HEK293 (cell line): ENCODE measurements at regions not wholly inside any gene's neighbourhood (a gene's known extent, or its start where the extent isn't known, plus 50 kb on each side); places are given as distances from the start of the nearest gene placed in this dataset.

Experiments used
- CTCF ChIA-PET: fragments of 350-600 bp; formaldehyde crosslinking; extraction: SDS; loops from one replicate; lab custom pipeline; 2021; ENCODE audit warnings: antibody characterized with exemption; lab: Yijun Ruan, JAX
- POLR2A ChIA-PET: fragments of 300-600 bp; formaldehyde crosslinking; extraction: SDS; loops from one replicate; lab custom pipeline; 2020; ENCODE audit warnings: antibody characterized with exemption, inconsistent platforms; lab: Yijun Ruan, JAX
- H3K27ac ChIP-seq: fragments of 200-500 bp; sonication (Bioruptor generic); 2 replicates; pipeline ENCODE4 v1.5.1; 2014; ENCODE audit warnings: low read depth, low read length, control low read depth, inconsistent platforms; ENCODE audit errors: extremely low read depth
- H3K36me3 ChIP-seq, 2 experiments: fragments of 200-500 bp in 1 of 2; sonication (Bioruptor generic) in 1 of 2; 1 replicate in 1 of 2; 2 replicates in 1 of 2; pipeline ENCODE4 v1.5.1; 2014 to 2017; ENCODE audit warnings: inconsistent platforms in 2 of 2, low read length in 2 of 2; ENCODE audit not compliant: control insufficient read depth in 2 of 2, insufficient read depth in 1 of 2
- H3K4me1 ChIP-seq: fragments of 200-500 bp; sonication (Bioruptor generic); 2 replicates; pipeline ENCODE4 v1.5.1; 2014; ENCODE audit warnings: mild to moderate bottlenecking, low read length, inconsistent platforms; ENCODE audit not compliant: control insufficient read depth, insufficient read depth
- H3K4me3 ChIP-seq: 2 replicates; pipeline ENCODE4 v1.5.1; 2011; ENCODE audit warnings: low read depth, mild to moderate bottlenecking, control low read depth, low read length, moderate library complexity
- H3K9me3 ChIP-seq: fragments of 200-500 bp; sonication (Bioruptor generic); 2 replicates; pipeline ENCODE4 v1.5.1; 2014; ENCODE audit warnings: low read depth, low read length, inconsistent platforms; ENCODE audit not compliant: control insufficient read depth, insufficient read depth
- MYNN ChIP-seq: fragments of 450-650 bp; formaldehyde crosslinking; IDR thresholded peaks from 2 replicates; pipeline ENCODE4 v1.5.1; 2016; ENCODE audit warnings: missing biosample characterization, missing genetic modification characterization, borderline replicate concordance
- PRDM4 ChIP-seq: fragments of 450-650 bp; formaldehyde crosslinking; IDR thresholded peaks from 2 replicates; pipeline ENCODE4 v1.5.1; 2017; ENCODE audit warnings: missing biosample characterization, missing genetic modification characterization
- SCRT2 ChIP-seq: fragments of 450-650 bp; formaldehyde crosslinking; IDR thresholded peaks from 2 replicates; pipeline ENCODE4 v1.5.1; 2016; ENCODE audit warnings: missing biosample characterization, missing genetic modification characterization
- SP2 ChIP-seq: fragments of 450-650 bp; formaldehyde crosslinking; IDR thresholded peaks from 2 replicates; pipeline ENCODE4 v1.5.1; 2016; ENCODE audit warnings: missing biosample characterization, missing genetic modification characterization
- SP7 ChIP-seq: fragments of 450-650 bp; formaldehyde crosslinking; IDR thresholded peaks from 2 replicates; pipeline ENCODE4 v1.5.1; 2016; ENCODE audit warnings: missing biosample characterization, missing genetic modification characterization
- WT1 ChIP-seq: fragments of 450-650 bp; formaldehyde crosslinking; IDR thresholded peaks from 2 replicates; pipeline ENCODE4 v1.5.1; 2016; ENCODE audit warnings: missing biosample characterization, missing genetic modification characterization
- ZNF140 ChIP-seq: fragments of 450-650 bp; formaldehyde crosslinking; IDR thresholded peaks from 2 replicates; pipeline ENCODE4 v1.5.1; 2016; ENCODE audit warnings: missing biosample characterization, missing genetic modification characterization
- ZNF146 ChIP-seq: fragments of 450-650 bp; formaldehyde crosslinking; IDR thresholded peaks from 2 replicates; pipeline ENCODE4 v1.5.1; 2016; ENCODE audit warnings: missing biosample characterization, missing genetic modification characterization
- ZNF157 ChIP-seq: fragments of 450-650 bp; formaldehyde crosslinking; IDR thresholded peaks from 2 replicates; pipeline ENCODE4 v1.5.1; 2016; ENCODE audit warnings: missing biosample characterization, missing genetic modification characterization
- ZNF19 ChIP-seq: fragments of 450-650 bp; formaldehyde crosslinking; IDR thresholded peaks from 2 replicates; pipeline ENCODE4; 2016; ENCODE audit warnings: missing biosample characterization, missing genetic modification characterization, low read depth
- ZNF24 ChIP-seq: fragments of 450-650 bp; formaldehyde crosslinking; IDR thresholded peaks from 2 replicates; pipeline ENCODE4 v1.5.1; 2016; ENCODE audit warnings: missing biosample characterization, missing genetic modification characterization
- ZNF274 ChIP-seq, 2 experiments: fragments of 200-500 bp in 1 of 2; fragments of 450-650 bp in 1 of 2; sonication (Bioruptor generic) in 1 of 2; formaldehyde crosslinking in 1 of 2; IDR thresholded peaks; 2 replicates each; pipeline versions ENCODE4 v1.5.1 to v1.6.1; 2014 to 2016; ENCODE audit warnings: borderline replicate concordance in 1 of 2, inconsistent platforms in 1 of 2, low read length in 1 of 2, missing biosample characterization in 1 of 2, missing genetic modification characterization in 1 of 2
- ZNF292 ChIP-seq: fragments of 450-650 bp; formaldehyde crosslinking; IDR thresholded peaks from 2 replicates; pipeline ENCODE4 v1.5.1; 2016; ENCODE audit warnings: low read depth, missing biosample characterization, missing genetic modification characterization, borderline replicate concordance
- ZNF350 ChIP-seq: fragments of 450-650 bp; formaldehyde crosslinking; IDR thresholded peaks from 2 replicates; pipeline ENCODE4 v1.5.0; 2017; ENCODE audit warnings: missing biosample characterization, mild to moderate bottlenecking, missing genetic modification characterization
- ZNF398 ChIP-seq: fragments of 450-650 bp; formaldehyde crosslinking; IDR thresholded peaks from 2 replicates; pipeline ENCODE4 v1.5.1; 2017; ENCODE audit warnings: missing biosample characterization, missing genetic modification characterization
- ZNF510 ChIP-seq: fragments of 450-650 bp; formaldehyde crosslinking; IDR thresholded peaks from 2 replicates; pipeline ENCODE4 v1.5.1; 2018; ENCODE audit warnings: mild to moderate bottlenecking, missing genetic modification characterization, missing biosample characterization; ENCODE audit not compliant: insufficient replicate concordance
- ZNF514 ChIP-seq: fragments of 450-650 bp; formaldehyde crosslinking; IDR thresholded peaks from 2 replicates; pipeline ENCODE4 v1.5.1; 2016; ENCODE audit warnings: missing biosample characterization, missing genetic modification characterization
- ZNF549 ChIP-seq: fragments of 450-650 bp; IDR thresholded peaks from 2 replicates; pipeline ENCODE4 v1.5.1; 2018; ENCODE audit warnings: missing biosample characterization, missing genetic modification characterization, mild to moderate bottlenecking, inconsistent platforms, moderate library complexity
- ZNF623 ChIP-seq: fragments of 450-650 bp; formaldehyde crosslinking; IDR thresholded peaks from 2 replicates; pipeline ENCODE4 v1.5.1; 2016; ENCODE audit warnings: missing biosample characterization, missing genetic modification characterization
- ZNF639 ChIP-seq: fragments of 450-650 bp; formaldehyde crosslinking; IDR thresholded peaks from 2 replicates; pipeline ENCODE4 v1.5.1; 2016; ENCODE audit warnings: missing biosample characterization, missing genetic modification characterization
- ZNF658 ChIP-seq: fragments of 450-650 bp; formaldehyde crosslinking; IDR thresholded peaks from 2 replicates; pipeline ENCODE4; 2016; ENCODE audit warnings: missing biosample characterization, missing genetic modification characterization
- ZNF677 ChIP-seq: fragments of 450-650 bp; IDR thresholded peaks from 2 replicates; pipeline ENCODE4 v1.5.0; 2018; ENCODE audit warnings: missing biosample characterization, mild to moderate bottlenecking, missing genetic modification characterization, moderate library complexity
- ZNF776 ChIP-seq: fragments of 450-650 bp; formaldehyde crosslinking; IDR thresholded peaks from 2 replicates; pipeline ENCODE4 v1.5.0; 2017; ENCODE audit warnings: missing biosample characterization, missing genetic modification characterization, borderline replicate concordance
- ZNF837 ChIP-seq: fragments of 450-650 bp; formaldehyde crosslinking; IDR thresholded peaks from 2 replicates; pipeline ENCODE4 v1.5.1; 2016; ENCODE audit warnings: missing biosample characterization, missing genetic modification characterization
- ZXDB ChIP-seq: fragments of 450-650 bp; formaldehyde crosslinking; IDR thresholded peaks from 2 replicates; pipeline ENCODE4 v1.5.1; 2016; ENCODE audit warnings: missing biosample characterization, missing genetic modification characterization
- TF ChIP-seq, protein P1 (sequence below): fragments of 450-650 bp; formaldehyde crosslinking; optimal IDR thresholded peaks from 2 replicates; pipeline ENCODE3; 2016; ENCODE audit warnings: missing biosample characterization, mild to moderate bottlenecking, missing genetic modification characterization
- TF ChIP-seq, protein P2 (sequence below): fragments of 450-650 bp; formaldehyde crosslinking; IDR thresholded peaks from 2 replicates; pipeline ENCODE4 v1.5.1; 2016; ENCODE audit warnings: missing biosample characterization, missing genetic modification characterization, borderline replicate concordance

- no peak overlapping the region for H3K27ac ChIP-seq
- H3K4me3 ChIP-seq, result no peak overlapping the region
- TF ChIP-seq ZNF146 (no peak), ZNF24 (tag by site-specific recombination) (no peak), ZNF274 (IDR thresholded peaks at IDR 0.05; ENCODE audit: low read length) (no peak), ZNF274 (tag by site-specific recombination; IDR thresholded peaks at IDR 0.05; ENCODE audit: borderline replicate concordance) (no peak), ZNF514 (no peak), PRDM4 (tag by site-specific recombination) (no peak), ZNF623 (tag by site-specific recombination) (no peak), SCRT2 (tag by site-specific recombination) (no peak), ZXDB (no peak), ZNF157 (tag by site-specific recombination) (no peak), ZNF292 (no peak), SP7 (no peak), ZNF398 (no peak), ZNF350 (no peak), ZNF140 (tag by site-specific recombination) (no peak), MYNN (tag by site-specific recombination) (no peak), SP2 (no peak)
- TF ChIP-seq, protein P1, sequence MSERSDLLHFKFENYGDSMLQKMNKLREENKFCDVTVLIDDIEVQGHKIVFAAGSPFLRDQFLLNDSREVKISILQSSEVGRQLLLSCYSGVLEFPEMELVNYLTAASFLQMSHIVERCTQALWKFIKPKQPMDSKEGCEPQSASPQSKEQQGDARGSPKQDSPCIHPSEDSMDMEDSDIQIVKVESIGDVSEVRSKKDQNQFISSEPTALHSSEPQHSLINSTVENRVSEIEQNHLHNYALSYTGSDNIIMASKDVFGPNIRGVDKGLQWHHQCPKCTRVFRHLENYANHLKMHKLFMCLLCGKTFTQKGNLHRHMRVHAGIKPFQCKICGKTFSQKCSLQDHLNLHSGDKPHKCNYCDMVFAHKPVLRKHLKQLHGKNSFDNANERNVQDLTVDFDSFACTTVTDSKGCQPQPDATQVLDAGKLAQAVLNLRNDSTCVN (tag by site-specific recombination), result no peak
- TF ChIP-seq, all 188 proteins: peak for 0
- CTCF ChIA-PET, result no interaction called here
- H3K4me1 ChIP-seq, result no peaks in the 10 kb centered on the region
- H3K36me3 ChIP-seq, result no peaks in the 10 kb centered on the region
- POLR2A ChIA-PET, result no interaction called here
- H3K9me3 ChIP-seq, result no peaks in the 10 kb centered on the region
Observed at GRCh38 chr14:34170882-34171281, 220.0 kb upstream of the EGLN3 start.

GRCh38 chr14:34169561-34169960 lies 218.7 kb upstream of the EGLN3 start:
- TF ChIP-seq ZNF549 (no peak), ZNF639 (tag by site-specific recombination) (no peak), ZNF514 (no peak), WT1 (tag by site-specific recombination) (no peak), ZNF19 (tag by site-specific recombination) (no peak), ZNF658 (tag by site-specific recombination) (no peak), ZNF677 (tag by site-specific recombination) (no peak), ZNF837 (tag by site-specific recombination) (no peak), ZNF510 (tag by site-specific recombination) (no peak), ZNF776 (tag by site-specific recombination) (no peak)
- TF ChIP-seq, protein P2, sequence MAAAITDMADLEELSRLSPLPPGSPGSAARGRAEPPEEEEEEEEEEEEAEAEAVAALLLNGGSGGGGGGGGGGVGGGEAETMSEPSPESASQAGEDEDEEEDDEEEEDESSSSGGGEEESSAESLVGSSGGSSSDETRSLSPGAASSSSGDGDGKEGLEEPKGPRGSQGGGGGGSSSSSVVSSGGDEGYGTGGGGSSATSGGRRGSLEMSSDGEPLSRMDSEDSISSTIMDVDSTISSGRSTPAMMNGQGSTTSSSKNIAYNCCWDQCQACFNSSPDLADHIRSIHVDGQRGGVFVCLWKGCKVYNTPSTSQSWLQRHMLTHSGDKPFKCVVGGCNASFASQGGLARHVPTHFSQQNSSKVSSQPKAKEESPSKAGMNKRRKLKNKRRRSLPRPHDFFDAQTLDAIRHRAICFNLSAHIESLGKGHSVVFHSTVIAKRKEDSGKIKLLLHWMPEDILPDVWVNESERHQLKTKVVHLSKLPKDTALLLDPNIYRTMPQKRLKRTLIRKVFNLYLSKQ (tag by site-specific recombination), result no peak
- CTCF ChIA-PET, result no interaction called here
- H3K27ac ChIP-seq, result no peak overlapping the region
- POLR2A ChIA-PET, result no interaction called here
- no peaks in the 10 kb centered on the region for H3K36me3 ChIP-seq
- H3K4me1 ChIP-seq, result no peaks in the 10 kb centered on the region
- no peaks in the 10 kb centered on the region for H3K9me3 ChIP-seq
- H3K4me3 ChIP-seq, result no peak overlapping the region
